IMR-90 (cell line): ENCODE measurements at regions not wholly inside any gene's neighbourhood (a gene's known extent, or its start where the extent isn't known, plus 50 kb on each side); places are given as distances from the start of the nearest gene placed in this dataset.

Experiments used
- MAZ ChIP-seq: IDR thresholded peaks from 2 replicates; pipeline ENCODE4 v1.6.1; 2012; ENCODE audit warnings: low read depth, mild to moderate bottlenecking, low read length, improper control_type of control experiment, moderate library complexity, borderline replicate concordance
- NFE2L2 ChIP-seq: fragments of 150-350 bp; IDR thresholded peaks from 2 replicates; pipeline ENCODE4 v1.6.1; 2016; ENCODE audit warnings: low read depth, mild to moderate bottlenecking, low read length
- POLR2A ChIP-seq: IDR thresholded peaks from 2 replicates; pipeline ENCODE4 v1.6.1; 2012; ENCODE audit warnings: mild to moderate bottlenecking, low read depth, low read length
- RCOR1 ChIP-seq: IDR thresholded peaks from 2 replicates; pipeline ENCODE4 v1.6.1; 2012; ENCODE audit warnings: mild to moderate bottlenecking, low read length, improper control_type of control experiment; ENCODE audit not compliant: insufficient replicate concordance
- SMC3 ChIP-seq: fragments of 150-350 bp; IDR thresholded peaks from 2 replicates; pipeline ENCODE4 v1.6.1; 2016; ENCODE audit warnings: low read depth, mild to moderate bottlenecking, antibody characterized with exemption, low read length, moderate library complexity
- TF ChIP-seq, protein P1 (sequence below): conservative IDR thresholded peaks from 2 replicates; pipeline ENCODE4 v1.5.1; 2012; ENCODE audit warnings: mild to moderate bottlenecking, low read depth, low read length, improper control_type of control experiment

DNA sequence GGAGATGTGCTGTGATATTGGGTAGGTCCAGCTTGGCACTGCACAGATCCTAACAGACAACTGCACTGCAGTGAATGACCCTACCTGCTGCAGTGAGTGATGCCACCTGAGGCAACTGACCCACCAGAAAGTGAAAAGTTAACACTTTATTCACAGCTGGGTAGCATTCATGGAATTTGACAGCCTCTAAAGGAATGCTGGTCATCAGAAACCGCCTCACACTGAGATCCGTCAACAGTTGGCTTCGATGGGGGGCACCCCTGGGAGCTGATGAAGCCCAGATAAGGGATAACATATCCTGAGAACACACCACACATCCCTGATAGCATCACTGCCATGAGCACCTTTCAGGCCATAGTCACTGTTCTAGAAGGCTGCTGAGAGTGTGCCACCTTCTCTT, 272.4 kb upstream of the CRY1 start:
- TF ChIP-seq POLR2A (no peak), SMC3 (no peak), MAZ (no peak), RCOR1 (no peak), NFE2L2 (no peak)
- TF ChIP-seq, protein P1, sequence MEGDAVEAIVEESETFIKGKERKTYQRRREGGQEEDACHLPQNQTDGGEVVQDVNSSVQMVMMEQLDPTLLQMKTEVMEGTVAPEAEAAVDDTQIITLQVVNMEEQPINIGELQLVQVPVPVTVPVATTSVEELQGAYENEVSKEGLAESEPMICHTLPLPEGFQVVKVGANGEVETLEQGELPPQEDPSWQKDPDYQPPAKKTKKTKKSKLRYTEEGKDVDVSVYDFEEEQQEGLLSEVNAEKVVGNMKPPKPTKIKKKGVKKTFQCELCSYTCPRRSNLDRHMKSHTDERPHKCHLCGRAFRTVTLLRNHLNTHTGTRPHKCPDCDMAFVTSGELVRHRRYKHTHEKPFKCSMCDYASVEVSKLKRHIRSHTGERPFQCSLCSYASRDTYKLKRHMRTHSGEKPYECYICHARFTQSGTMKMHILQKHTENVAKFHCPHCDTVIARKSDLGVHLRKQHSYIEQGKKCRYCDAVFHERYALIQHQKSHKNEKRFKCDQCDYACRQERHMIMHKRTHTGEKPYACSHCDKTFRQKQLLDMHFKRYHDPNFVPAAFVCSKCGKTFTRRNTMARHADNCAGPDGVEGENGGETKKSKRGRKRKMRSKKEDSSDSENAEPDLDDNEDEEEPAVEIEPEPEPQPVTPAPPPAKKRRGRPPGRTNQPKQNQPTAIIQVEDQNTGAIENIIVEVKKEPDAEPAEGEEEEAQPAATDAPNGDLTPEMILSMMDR: no peak
